ENCODE measurements at regions not wholly inside any gene's neighbourhood (a gene's known extent, or its start where the extent isn't known, plus 50 kb on each side); places are given as distances from the start of the nearest gene placed in this dataset.
A peak's percentile ranks its signal among the peaks of the same experiment; 100 is the strongest.
"Not testable (repeated sequence)": the region's sequence is repeated elsewhere in the genome, so short reads cannot be mapped to it uniquely, and the experiment has no call there.

DNA sequence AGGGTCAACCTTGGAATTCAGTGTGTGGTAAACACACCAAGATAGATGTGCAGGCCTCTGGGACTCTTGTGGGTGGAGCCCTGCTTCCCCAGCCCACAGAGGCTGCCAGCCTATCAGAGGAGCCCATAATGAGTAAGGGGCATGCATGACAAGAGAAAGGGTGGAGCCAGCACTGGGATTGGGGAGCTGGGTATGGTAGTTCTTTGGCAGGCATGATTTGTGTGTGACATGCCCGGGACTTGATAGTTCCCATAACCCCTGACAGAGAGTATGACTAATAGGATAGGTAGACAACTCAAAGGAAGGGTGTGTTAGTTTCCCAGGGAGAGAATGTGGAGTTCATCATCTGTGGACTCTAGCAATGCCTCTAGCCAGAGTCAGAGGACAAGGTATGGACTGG is 143.0 kb downstream of the EMP1 start:
- DNase-seq, result peak; percentile 3

- DNase-seq, result no peak
These were observed 142.6 kb downstream of the EMP1 start for GRCh38 chr12:13339091-13339490.

GRCh38 chr12:13337791-13338190 is 141.3 kb downstream of the EMP1 start:
- DNase-seq, result no peak

- DNase-seq, result no peak
These were observed 139.7 kb downstream of the EMP1 start for GRCh38 chr12:13336216-13336615.

DNA sequence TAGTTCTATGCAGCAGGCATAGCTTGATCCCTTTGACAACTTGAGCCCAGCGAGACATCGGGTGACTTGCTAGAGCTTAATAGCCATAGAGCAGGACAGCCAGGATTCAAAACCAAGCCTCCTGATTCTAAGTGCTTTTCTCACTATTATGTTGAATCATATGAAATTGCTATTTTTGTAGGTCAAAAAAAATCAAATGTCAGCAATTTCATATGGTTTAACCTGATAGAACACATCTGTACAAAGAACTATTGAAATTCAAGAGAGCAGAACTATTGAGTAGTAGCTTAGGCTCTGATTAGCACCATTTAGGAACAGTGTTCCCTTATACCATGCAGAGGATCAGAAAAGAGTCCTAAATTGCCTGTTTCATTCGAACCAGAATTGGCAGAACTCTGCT is 132.0 kb downstream of the EMP1 start:
- peak; percentile 53 for DNase-seq

DNA sequence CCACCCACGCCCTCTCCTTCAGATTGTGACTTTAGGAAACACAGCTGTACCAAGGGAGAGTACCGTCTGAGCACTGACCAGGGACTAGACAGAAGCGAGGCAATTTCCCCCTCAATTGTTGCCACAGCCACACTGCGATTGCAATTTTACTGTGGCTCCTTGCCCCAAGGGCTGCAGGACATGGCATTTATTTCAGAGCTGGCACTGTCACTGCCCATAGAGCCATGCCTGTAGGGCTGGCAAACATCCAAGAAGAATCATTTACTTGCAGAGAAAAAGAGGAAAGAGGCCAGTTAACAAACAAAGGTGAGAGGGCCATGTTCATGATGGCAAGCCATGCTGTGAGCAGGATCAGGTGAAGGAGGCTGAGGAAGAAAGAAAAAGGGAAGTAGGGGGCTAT is 129.6 kb downstream of the EMP1 start:
- no peak for DNase-seq

GRCh38 chr12:13325037-13325436 is 128.5 kb downstream of the EMP1 start:
- DNase-seq, result not testable (repeated sequence)

DNA sequence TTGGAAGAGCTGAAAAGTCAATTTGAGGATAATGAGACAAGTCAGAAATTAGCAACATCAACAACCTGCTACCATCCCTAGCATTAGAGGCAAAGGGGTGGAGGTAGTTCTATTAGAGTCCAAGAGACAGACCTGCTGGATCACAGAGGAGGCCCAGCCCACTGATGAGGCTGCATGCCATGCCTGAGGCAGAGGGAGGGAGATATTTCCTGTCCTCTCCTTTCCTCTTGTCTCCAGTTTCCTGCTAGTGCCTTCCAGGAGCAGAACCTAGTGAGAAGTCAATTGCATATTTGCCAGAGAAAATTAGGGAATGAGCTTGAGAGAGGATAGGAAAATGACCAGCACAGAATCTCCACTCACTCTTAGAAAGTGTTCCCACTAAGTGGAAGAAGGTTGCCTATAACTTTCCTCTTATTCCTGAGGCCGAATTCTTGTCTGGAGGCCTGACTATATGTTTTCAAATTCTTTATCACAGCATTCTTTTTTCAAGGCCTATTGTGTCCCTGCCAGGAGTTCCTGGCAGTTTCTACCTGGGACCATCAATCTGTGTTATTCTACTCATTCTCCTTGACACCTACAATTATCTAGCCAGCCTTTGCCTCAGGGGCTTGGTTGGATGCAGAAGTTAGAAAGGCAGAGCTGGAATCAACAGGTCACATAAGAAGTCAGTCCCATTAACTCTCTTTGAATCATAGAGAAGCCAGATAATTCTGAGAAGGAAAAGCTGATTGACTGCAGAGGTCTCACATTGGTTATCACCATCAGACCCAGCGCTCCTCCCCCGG is 121.9 kb downstream of the EMP1 start:
- DNase-seq, result no peak

DNA sequence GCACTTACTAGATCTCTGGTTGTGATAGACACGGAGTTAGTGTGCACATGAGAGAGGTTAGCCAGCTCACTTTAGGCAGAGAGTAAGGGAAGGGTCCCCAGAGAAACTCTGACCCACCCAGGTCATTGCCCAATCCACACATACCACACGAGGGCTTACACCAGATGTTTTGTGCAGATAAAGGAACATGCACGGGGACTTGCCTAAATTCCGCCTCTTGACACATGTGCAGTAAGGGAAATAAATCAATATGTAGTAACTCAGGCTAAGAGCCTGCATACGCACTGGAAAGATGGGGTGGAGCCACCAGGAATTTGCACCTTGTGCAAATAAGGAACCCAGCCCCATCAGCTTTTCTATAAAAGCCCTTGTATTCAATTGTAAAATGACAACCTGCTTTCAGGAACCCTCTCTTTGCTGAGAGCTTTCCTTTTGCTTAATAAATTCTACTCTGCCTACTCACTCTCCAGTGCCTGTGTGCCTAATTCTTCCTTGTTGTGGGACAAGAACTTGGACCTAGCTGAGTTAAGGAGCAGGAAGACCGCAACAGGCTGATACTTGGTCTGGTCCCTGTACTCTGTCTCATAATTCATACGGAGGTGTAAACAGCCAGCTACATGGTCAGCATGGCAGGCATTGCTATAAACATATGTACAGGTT is 120.2 kb downstream of the EMP1 start:
- DNase-seq, result no peak

DNA sequence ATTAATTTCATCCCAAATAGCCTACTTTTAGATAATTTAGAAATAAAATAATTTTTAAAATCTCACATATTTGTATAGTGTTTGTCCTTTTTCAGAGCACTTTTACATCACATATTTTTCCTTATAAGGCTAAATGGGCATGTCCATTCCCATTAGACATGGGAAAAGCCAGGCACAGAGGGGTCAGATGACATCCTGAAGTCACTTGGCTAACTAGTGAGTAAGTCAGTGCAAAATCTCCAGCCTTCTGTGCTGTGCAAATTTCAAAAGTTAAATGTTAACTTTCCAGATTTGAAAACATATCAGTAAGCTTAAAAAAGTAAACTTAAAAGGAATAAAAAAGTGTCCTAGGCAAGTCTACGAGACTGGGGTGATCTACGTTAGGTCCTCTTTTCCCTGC is 117.4 kb downstream of the EMP1 start:
- DNase-seq, result no peak

DNA sequence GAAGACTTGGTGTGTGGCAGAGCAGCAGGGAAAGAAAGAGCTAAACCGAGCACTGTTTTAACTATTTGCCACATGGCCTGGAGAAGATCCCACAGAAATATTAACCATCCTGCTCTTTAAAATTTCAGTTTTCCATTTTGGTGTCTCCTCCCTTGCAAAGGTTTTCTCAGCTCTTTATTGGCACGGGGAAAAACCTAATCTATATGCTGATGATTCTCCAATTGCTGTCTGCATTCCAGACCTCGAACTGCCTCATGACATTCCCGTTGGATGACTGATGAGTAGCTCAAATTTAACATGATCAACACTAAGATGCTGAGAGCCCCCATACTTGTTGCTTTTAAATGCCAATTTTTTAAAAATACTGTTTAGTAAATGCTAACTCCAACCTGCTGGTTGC is 115.0 kb downstream of the EMP1 start:
- no peak for DNase-seq

GRCh38 chr12:13307143-13307816 is 110.8 kb downstream of the EMP1 start:
- DNase-seq, result no peak

GRCh38 chr12:13304924-13305323 is 108.4 kb downstream of the EMP1 start:
- DNase-seq, result no peak

DNA sequence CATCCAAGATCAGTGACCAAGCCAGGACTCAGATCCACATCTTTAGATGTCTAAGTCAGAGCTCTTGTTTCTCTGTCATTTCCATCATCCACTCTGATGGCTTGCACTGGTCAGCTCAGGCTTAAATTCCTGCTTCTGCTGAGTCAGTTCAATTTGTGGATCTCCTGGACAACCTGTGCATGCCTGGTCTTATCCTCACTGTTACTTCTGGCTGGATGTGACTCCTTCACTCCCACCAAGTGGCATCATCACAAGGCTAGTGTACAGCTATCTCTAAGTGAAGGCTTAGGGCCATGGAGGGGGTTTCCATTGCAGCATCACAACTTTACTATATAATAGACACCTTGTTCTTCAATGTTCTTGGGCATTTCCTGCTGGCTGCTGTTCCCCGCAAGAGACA is 102.9 kb downstream of the EMP1 start:
- no peak for DNase-seq

GRCh38 chr12:13293096-13293495 is 96.6 kb downstream of the EMP1 start:
- DNase-seq, result peak; percentile 73

- no peak for DNase-seq
These were observed 93.2 kb downstream of the EMP1 start for GRCh38 chr12:13289653-13290289.

- DNase-seq, result peak; percentile 23
These were observed 92.6 kb downstream of the EMP1 start for GRCh38 chr12:13288937-13289652.

DNA sequence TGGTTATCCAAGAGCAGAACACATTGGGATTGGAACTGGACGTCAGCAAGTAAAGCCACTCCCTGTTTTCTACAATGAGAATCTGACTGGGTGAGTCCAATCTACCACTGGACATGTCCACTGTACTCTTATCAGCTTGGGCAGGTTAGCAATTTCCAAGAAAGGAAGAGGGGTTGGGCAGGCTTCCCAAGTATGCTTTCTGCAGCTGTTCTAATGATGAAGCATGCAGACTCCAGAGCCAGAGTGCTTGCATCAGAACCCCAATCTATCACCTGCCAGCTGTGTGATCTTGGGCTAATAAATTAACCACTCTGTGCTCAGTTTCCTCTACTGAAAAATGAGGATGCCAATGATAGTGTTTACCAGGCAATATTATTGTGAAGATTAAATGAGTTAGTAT is 92.0 kb downstream of the EMP1 start:
- no peak for DNase-seq

DNA sequence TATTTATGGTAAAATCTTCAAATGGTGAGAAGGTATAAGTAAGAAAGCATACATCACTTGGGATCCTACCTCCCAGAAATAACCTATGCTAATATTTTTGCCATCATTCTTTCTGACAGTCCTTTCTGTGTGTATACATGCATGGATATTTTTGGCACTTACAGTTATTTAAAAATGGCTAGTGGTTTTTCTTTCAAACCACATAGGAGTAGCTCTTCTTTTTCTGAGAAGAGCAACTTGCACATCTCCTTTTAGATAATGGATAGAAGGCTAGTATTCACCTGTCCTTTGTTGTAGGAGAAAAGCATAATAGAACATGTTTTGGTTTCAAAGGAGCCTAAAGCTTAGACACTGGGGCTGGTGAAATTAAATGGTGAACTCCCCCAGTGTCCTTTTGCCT is 87.3 kb downstream of the EMP1 start:
- no peak for DNase-seq

GRCh38 chr12:13282861-13283260 is 86.3 kb downstream of the EMP1 start:
- no peak for DNase-seq

DNA sequence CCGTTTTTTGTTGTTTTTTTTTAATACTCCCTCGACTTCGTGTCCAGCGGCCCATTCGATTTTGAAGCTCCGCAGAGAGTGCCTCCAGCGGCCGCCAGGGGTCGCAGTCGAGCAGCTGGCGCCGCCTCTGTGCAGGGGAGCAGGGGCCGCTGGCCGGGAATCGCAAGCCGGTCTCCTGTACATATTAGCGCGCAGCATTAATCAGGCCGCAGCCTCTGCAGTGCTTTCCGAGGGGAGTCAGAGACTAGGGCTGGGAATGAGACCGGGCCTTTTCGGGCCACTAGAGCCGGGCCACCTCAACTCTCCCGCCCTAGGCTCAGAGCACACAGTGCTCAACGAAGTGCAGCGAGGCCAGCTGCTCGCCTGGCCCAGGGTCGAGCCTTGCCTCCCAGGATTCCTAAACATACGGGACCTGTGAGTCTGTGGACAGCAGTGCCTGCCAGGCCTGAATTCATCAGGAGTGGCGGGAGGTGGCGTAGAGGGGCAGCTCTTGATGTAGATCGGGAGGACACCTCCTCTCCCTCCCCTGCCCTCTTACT is 81.8 kb downstream of the EMP1 start:
- DNase-seq, result peak; percentile 90

DNA sequence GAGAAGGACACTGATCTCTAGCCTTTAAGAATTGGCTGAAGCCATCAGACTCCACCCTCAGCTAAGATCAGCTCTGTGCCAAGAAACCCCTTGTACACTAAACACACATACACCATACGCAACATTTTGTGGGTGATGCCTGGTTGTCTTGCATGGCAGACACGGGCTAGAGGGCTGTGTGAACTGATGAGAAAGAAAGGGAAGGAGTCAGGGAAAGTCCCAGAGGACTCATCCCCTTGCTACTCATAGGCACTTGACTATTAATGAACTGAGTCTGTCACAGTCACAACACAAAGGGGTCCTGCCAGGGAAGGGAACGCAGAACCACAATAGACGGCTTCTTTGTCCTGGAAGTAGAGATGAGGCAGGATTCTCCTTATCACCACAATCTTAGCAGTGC is 80.8 kb downstream of the EMP1 start:
- no peak for DNase-seq
